HG03108 (cell line): ENCODE measurements at regions not wholly inside any gene's neighbourhood (a gene's known extent, or its start where the extent isn't known, plus 50 kb on each side); places are given as distances from the start of the nearest gene placed in this dataset.
"Not testable (repeated sequence)": the region's sequence is repeated elsewhere in the genome, so short reads cannot be mapped to it uniquely, and the experiment has no call there.

ENCODE experiments used
- ATAC-seq: cut with Tn5 transposase; IDR thresholded peaks from one replicate; pipeline ENCODE4 v1.9.1; 2021; ENCODE audit warnings: moderate library complexity; ENCODE audit not compliant: unreplicated experiment

- ATAC-seq, result no peak
These were observed 191.7 kb upstream of the HSF2 start for GRCh38 chr6:122207794-122208193.

- ATAC-seq, result no peak
These were observed 184.7 kb upstream of the HSF2 start for GRCh38 chr6:122214605-122215318.

DNA sequence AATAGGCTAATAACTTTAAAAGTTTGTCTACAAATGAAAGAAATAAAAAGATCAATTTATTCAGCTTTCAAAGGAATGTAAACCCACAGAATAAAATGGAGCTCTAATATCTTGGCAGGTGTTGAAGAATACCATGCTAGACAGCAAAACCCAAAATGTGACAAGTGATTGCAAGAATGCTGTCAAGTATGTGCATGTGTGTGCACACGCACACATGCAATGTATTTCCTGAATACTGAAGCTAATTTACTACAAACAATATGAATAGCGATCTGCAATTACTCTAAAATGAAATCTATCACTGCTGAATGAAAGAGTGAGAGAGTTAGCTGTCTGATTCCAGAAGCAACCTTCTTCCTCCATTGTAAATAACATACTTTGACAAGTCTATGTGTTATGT, 179.2 kb upstream of the HSF2 start:
- no peak for ATAC-seq

DNA sequence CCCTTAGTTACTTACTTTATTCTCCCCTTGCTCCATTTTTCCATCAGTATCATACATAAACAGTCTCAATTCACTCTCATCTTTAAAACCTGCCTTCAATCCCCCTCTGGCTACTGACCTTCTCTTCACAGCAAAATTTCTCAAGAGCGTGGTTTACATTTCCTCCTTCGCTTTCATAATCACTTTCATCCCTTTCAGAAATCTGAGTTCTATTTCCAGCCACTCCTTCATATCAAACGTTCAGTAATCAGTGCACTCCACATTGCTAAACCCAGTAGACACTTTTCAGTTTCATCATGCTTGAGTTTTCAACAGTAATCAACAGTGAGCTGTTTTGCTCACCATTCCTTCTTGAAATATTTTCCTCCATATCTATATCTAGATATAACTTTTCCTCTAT, 176.7 kb upstream of the HSF2 start:
- ATAC-seq, result no peak

DNA sequence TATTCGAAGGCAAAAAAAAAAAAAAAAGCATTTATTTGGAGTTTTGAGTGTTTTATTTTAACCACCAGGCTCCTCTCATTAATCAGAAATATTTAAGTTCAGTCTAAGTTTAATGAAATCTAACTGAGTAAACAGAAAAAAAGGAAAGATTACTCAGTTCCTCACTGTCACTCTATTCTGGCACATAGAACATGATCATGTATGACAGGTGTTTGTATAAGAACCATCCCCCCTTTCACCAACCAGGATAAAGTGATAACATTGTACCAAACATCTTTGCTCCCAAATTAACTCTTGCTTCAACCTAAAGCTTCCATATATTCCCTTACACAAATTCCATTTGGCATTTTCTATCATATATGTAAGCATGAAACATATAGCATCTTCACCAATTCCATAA, 176.2 kb upstream of the HSF2 start:
- ATAC-seq, result no peak

DNA sequence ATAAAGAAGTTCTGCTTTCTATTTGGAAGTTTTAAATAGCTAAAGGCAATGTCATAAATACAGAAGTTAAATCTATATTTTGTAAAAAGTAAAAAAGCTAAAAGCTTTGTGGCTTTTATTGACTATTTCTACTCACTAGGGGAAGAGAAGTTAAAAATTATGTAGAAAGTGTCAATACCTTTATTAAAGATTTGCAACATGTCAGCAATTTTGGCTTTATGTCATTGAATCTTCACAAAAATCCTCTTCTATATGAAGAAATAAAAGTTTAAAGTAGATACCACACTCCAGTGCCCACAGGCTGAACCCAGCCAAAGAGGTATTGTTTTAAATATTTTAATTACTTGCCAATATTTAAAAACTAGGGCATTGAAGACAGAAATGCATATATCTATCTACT, 160.6 kb upstream of the HSF2 start:
- no peak for ATAC-seq

DNA sequence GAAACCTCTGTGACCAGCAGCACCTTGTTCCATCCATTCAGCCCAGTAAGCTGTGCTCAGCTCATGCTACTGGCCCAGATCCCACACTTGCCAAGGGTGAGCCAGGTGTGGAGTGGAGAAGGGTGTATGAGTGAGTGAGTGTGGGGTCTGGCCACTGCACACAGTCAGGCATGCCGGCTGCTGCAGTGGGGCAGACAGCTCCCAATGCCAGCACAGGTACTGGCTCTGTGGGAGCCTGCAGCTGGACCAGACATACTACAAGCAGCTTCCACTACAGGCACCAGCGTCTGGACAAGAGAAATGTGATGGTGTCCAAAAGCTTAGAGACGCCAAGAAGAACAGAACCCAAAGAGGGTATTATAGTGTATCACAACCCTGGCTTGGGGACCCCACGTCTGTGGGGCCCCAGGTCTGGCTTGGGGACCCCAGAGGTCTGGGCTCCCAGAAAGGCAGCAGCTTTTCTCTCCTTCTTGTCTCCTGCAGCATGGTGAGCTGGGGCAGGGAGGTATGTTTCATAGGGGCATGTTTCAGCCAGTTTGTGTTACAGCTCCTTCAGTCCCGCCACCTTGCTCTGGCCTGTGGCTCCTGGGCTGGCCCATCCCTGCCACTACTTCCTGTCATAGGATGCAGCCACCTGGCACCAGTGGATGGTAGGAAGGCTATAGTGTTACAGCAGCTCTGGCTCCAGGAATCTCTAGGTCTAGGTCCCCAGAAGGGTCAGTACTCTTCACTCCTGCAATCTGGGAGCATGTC, 152.4 kb upstream of the HSF2 start:
- no peak for ATAC-seq

- ATAC-seq, result no peak
These were observed 151.3 kb upstream of the HSF2 start for GRCh38 chr6:122248001-122248669.

- no peak for ATAC-seq
These were observed 150.6 kb upstream of the HSF2 start for GRCh38 chr6:122248844-122249243.

- ATAC-seq, result no peak
These were observed 140.6 kb upstream of the HSF2 start for GRCh38 chr6:122258839-122259238.

DNA sequence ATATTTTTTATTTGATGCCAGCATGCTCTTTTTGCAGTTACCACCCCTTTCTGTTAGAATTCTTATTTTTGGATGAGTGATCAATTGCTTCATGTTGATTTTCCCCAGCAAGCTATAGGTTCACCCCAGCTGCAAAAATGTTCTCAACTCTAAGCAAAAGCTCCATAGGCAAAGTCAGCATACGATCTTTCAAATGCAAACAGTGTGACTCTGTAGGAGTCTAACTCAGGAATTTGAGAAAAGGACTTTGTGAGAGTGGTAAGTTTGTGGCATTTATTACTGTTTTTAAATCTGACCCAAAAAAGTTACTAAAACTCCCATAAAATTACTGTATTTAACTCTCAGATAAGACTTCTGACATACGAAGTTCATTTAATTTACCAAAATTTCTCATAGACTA, 134.9 kb upstream of the HSF2 start:
- no peak for ATAC-seq

DNA sequence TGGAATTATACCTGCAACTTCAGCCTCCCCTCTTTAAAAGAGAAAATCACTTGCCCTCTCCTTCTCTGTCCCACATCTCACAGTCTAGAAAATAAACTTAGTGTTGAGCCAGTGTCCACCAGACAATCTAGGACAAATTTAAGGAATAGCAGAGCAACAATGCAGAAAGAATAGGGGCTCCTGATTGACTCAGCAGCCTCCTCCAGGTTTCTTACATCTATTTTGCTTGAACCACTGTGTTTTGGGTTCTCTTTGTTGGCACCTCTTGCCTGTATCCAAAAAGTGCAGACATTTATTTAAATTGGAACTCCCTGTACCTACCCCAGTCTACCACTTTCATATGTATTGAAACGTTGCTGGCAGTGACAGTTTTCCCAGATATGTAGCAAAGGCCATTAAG, 133.7 kb upstream of the HSF2 start:
- no peak for ATAC-seq

- ATAC-seq, result no peak
These were observed 131.1 kb upstream of the HSF2 start for GRCh38 chr6:122268394-122268793.

DNA sequence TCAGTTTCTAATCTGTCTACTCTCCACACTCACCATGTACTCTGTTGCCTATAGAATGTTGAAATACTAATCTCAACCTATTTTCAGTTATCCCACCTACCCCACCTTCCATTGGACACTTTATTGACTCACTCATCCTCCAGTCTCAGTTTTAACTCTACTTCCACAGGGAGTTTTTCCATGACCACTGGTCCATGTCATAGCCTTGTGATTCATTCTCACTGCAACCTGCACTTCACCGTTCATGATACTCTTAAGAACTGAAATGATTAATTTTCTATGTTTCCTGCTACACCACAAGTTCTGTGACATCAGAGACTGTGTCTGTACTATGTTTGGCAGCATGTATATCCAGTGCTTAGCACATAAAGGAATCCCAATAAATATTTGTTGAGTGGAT, 122.8 kb upstream of the HSF2 start:
- ATAC-seq, result no peak

DNA sequence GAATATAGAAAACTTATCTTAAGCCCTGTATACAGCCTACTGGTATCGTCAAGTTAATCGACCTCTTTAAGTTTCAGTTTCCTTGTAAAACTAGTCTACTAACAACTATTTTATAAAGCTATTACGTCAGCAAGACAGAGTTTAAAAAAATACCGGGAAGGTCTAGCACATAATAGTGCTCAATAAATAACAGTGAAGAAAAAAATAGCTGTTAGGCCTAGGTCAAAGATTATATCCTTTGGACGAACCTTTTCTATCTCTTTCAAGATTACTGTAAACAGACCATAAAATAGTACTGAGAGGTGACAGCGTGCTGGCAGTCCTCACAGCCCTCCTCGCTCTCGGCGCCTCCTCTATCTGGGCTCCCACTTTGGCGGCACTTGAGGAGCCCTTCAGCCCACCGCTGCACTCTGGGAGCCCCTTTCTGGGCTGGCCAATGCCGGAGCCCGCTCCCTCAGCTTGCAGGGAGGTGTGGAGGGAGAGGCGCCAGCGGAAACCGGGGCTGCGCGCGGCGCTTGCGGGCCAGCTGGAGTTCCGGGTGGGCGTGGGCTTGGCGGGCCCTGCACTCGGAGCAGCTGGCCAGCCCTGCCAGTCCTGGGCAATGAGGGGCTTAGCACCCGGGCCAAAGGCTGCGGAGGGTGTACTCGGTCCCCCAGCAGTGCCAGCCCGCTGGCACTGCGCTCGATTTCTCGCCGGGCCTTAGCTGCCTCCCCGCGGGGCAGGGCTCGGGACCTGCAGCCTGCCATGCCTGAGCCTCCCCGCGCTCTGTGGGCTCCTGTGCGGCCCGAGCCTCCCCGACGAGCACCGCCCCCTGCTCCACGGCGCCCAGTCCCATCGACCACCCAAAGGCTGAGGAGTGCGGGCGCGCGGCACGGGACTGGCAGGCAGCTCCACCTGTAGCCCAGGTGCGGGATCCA, 119.1 kb upstream of the HSF2 start:
- ATAC-seq, result not testable (repeated sequence)

- no peak for ATAC-seq
These were observed 115.6 kb upstream of the HSF2 start for GRCh38 chr6:122283884-122284283.

GRCh38 chr6:122284848-122285247, 114.6 kb upstream of the HSF2 start:
- ATAC-seq, result no peak

- no peak for ATAC-seq
These were observed 114.0 kb upstream of the HSF2 start for GRCh38 chr6:122285292-122285913.

- ATAC-seq, result no peak
These were observed 112.9 kb upstream of the HSF2 start for GRCh38 chr6:122286512-122286911.

GRCh38 chr6:122289762-122290539, 109.5 kb upstream of the HSF2 start:
- no peak for ATAC-seq
